AG09319 (cell line): ENCODE measurements at regions not wholly inside any gene's neighbourhood (a gene's known extent, or its start where the extent isn't known, plus 50 kb on each side); places are given as distances from the start of the nearest gene placed in this dataset.

Experiments used
- DNase-seq: peaks from one replicate; pipeline ENCODE4 v3.0.0-alpha.2; 2010; ENCODE audit warnings: low read depth; ENCODE audit errors: extremely low read depth
- TF ChIP-seq, protein P1 (sequence below): IDR thresholded peaks from 2 replicates; pipeline ENCODE4 v1.5.1; 2011; ENCODE audit warnings: low read depth, mild to moderate bottlenecking, inconsistent platforms, low read length, moderate library complexity

DNA sequence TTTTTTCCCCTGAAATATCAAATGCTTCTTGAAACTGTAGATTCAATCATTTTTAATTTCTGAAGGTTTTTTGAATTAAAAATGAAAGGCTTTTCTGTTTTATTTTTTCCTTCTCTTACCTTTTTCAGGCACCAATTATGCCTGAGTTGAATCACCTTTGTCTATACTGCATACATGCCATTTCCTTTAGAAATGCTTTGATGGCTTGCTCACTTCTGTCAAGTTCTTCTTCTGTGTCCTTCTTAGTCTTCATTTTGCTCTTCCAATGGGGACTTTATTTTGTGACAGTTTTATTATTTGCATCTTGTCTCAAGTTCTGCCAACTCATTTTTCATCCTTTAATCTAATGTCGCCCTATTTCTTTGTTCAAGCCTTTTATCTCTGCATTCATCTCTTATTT, 121.9 kb upstream of the PRL start:
- DNase-seq: no peak
- TF ChIP-seq, protein P1, sequence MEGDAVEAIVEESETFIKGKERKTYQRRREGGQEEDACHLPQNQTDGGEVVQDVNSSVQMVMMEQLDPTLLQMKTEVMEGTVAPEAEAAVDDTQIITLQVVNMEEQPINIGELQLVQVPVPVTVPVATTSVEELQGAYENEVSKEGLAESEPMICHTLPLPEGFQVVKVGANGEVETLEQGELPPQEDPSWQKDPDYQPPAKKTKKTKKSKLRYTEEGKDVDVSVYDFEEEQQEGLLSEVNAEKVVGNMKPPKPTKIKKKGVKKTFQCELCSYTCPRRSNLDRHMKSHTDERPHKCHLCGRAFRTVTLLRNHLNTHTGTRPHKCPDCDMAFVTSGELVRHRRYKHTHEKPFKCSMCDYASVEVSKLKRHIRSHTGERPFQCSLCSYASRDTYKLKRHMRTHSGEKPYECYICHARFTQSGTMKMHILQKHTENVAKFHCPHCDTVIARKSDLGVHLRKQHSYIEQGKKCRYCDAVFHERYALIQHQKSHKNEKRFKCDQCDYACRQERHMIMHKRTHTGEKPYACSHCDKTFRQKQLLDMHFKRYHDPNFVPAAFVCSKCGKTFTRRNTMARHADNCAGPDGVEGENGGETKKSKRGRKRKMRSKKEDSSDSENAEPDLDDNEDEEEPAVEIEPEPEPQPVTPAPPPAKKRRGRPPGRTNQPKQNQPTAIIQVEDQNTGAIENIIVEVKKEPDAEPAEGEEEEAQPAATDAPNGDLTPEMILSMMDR: no peak

DNA sequence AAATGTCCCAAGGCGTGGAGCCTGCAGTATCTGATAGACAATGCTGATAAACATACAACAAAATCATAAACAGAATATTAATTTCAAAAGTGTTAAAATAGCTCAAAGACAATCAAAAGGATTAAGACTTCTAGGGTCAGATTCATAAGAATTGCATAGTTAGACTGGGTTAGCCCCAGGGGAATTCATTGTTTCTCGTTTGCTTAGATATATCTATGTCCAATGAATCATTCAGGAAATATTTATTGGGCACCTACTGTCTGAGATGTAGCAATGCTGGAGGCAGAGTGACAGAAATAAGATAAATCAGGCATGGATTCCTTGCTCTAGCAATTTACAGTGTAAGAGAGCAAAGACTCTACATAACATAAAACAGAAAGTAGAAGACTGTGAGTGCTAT, 124.4 kb upstream of the PRL start:
- no peak for DNase-seq
- TF ChIP-seq, protein P1: no peak

DNA sequence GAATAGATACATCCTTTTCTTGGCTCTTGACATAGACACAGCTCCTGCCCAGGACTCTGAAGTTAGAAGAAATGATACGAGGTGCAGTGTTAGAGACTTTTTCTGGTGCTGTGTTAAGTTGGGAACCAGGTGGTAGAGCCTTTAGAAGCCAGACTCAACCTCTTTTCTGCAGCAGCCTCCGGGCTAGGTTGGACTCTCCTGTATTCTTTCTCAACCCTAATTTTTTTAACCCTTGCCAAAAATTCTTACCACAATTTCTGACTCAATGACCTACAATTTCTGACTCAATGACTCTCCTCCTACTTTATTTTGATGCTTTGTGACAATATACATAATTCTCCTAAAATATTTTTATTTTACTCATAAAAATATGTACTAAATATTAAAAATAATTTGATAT, 127.4 kb upstream of the PRL start:
- TF ChIP-seq, protein P1: no peak
- DNase-seq: no peak

DNA sequence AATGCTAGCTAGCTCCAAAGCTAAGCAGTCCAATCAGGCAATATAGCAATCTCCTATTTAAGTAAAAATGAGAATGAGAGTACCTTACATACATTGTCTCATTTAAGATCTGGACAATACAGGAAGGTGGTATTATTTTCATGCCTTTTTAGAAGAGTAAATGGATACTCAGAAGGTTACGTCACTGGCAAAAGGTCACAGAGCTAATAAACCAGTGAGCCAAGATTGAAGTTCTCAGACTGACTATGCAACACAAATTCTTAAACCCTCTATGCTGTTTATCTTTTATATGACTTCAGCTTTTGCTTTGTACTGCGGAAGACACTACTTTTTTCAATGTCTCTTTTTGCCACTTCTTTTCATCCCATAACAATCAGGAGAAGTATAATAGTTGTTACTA, 135.2 kb upstream of the PRL start:
- DNase-seq: no peak

DNA sequence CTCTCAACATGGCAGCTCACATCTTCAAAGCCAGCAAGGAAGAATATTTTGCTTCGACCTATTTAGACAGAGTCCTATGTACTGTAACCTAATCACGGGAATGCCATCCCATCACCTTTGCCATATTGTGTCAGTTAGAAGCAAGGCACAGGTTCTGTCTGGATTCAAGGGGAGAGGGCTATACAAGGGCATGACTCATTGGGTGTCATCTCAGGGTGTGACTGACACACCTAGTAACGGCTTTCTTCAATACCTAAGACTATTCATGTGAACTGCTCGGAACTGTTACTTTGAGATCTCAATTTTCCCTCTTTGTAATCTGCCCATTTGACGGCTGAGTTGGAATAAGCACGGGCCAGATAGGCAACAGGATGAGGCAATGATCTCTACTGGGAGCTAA, 135.6 kb upstream of the HDGFL1 start:
- TF ChIP-seq, protein P1: no peak
- no peak for DNase-seq

More for the DNA sequence above, 135.2 kb upstream of the PRL start:
- TF ChIP-seq, protein P1: no peak

DNA sequence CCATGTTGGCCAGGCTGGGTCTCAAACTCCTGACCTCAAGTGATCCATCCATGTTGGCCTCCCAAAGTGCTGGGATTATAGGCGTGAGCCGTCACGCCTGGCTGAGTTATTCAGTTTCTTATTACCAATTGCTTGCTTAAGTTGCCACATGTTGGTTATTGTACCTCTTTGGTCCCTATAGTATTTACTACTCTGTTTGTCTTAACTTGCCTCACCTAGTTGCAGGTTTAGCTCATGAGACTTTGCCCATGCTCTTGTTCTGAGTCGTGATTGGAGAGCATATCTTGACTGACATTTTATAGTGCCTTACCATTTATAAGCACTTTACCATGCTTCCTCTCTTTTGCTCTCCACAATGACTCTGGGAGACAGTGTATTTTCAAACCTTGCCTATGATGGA, 134.2 kb upstream of the HDGFL1 start:
- TF ChIP-seq, protein P1: no peak
- DNase-seq: no peak

DNA sequence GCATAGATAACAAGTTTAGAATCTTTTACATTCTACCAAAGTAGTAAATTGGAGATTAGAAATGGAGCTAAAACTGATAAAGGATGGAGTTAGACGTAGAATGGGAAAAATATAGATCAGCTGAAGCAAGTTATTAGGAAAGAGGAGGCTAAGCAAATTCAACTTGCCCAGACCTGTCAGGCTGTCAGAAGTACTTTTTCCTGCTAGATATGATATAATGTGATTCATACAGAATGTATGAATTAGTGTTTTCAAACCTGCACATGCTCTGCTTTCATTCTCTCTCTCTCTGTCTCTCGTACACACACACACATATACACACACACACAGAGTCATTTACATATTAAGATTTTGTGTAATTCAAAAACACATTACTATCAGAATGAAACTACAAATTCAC, 133.2 kb upstream of the HDGFL1 start:
- TF ChIP-seq, protein P1: no peak
- DNase-seq: no peak
